SU-DHL-6 (cell line): ENCODE measurements at regions not wholly inside any gene's neighbourhood (a gene's known extent, or its start where the extent isn't known, plus 50 kb on each side); places are given as distances from the start of the nearest gene placed in this dataset.

ENCODE experiments used
- EZH2phosphoT487 ChIP-seq: fragments of 200-600 bp; sonication (generic), shearing (Covaris generic); conservative IDR thresholded peaks from 2 replicates; pipeline ENCODE4 v1.6.1; 2018; ENCODE audit warnings: mild to moderate bottlenecking, antibody characterized with exemption, low read length, moderate library complexity, mixed read lengths
- TF ChIP-seq, protein P1 (sequence below): fragments of 200-600 bp; sonication (generic); IDR thresholded peaks from one replicate; pipeline ENCODE4 v1.5.1; 2017; ENCODE audit warnings: antibody characterized with exemption, mild to moderate bottlenecking, low read length, moderate library complexity; ENCODE audit not compliant: insufficient read depth, poor library complexity, severe bottlenecking

DNA sequence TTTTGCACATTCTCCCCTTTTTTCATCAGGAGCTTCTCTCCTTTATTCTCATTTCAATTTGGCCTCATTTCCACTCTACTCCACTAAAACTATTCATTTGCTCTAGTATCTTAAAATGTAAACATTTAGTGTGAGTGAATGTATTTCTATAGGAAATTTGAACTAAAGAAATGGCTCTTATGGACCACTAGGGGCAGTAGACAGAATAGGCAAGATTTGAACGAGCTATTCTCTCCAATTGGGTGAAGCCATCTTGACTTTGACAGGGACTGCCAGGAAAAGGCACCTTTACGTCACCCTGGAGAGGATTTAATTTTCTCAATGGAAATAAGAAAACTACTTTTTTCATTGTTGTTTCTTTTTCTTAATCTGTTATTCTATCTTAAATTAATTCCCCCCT is 666.3 kb downstream of the DNAH5 start:
- TF ChIP-seq, protein P1, sequence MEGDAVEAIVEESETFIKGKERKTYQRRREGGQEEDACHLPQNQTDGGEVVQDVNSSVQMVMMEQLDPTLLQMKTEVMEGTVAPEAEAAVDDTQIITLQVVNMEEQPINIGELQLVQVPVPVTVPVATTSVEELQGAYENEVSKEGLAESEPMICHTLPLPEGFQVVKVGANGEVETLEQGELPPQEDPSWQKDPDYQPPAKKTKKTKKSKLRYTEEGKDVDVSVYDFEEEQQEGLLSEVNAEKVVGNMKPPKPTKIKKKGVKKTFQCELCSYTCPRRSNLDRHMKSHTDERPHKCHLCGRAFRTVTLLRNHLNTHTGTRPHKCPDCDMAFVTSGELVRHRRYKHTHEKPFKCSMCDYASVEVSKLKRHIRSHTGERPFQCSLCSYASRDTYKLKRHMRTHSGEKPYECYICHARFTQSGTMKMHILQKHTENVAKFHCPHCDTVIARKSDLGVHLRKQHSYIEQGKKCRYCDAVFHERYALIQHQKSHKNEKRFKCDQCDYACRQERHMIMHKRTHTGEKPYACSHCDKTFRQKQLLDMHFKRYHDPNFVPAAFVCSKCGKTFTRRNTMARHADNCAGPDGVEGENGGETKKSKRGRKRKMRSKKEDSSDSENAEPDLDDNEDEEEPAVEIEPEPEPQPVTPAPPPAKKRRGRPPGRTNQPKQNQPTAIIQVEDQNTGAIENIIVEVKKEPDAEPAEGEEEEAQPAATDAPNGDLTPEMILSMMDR = peak; percentile 27
- TF ChIP-seq EZH2phosphoT487 = no peak
